H1 (cell line): ENCODE measurements at regions not wholly inside any gene's neighbourhood (a gene's known extent, or its start where the extent isn't known, plus 50 kb on each side); places are given as distances from the start of the nearest gene placed in this dataset.

ENCODE experiments used
- CTCF ChIA-PET: fragments of 300-600 bp; sonication (Branson Sonifier 250); formaldehyde crosslinking; loops from one replicate; lab custom pipeline; 2021; ENCODE audit not compliant: partially characterized antibody; lab: Charles Lee
- POLR2A ChIA-PET: fragments of 300-600 bp; sonication (Branson Sonifier 250); formaldehyde crosslinking; loops from one replicate; lab custom pipeline; 2021; ENCODE audit warnings: inconsistent platforms; ENCODE audit not compliant: partially characterized antibody; lab: Charles Lee
- DNase-seq, 2 experiments: peaks; one replicate each; pipeline versions ENCODE4 v3.0.0 to v3.0.0-alpha.2; 2010 to 2022; ENCODE audit warnings: low spot score in 2 of 2, low read depth in 1 of 2, mixed read lengths in 1 of 2
- FAIRE-seq: peaks from 2 replicates; lab custom pipeline; 2011; peaks lifted over from hg19 to GRCh38; lab: Jason Lieb, UNC
- H2AFZ ChIP-seq: 2 replicates; pipeline ENCODE4 v1.8.1; 2012; ENCODE audit warnings: low read length, inconsistent platforms
- H2AK5ac ChIP-seq: 2 replicates; pipeline ENCODE4 v1.6.1; 2013; ENCODE audit warnings: low read depth, low read length
- H2BK120ac ChIP-seq: replicated peaks from 2 replicates; pipeline ENCODE3; 2013; ENCODE audit warnings: low read depth, low read length, inconsistent platforms
- H2BK12ac ChIP-seq: 2 replicates; pipeline ENCODE4 v1.6.1; 2013; ENCODE audit warnings: low read depth, low read length
- H2BK15ac ChIP-seq: 2 replicates; pipeline ENCODE4 v1.6.1; 2013; ENCODE audit warnings: low read length
- H2BK20ac ChIP-seq: 2 replicates; pipeline ENCODE4 v1.6.1; 2013; ENCODE audit warnings: low read length
- H2BK5ac ChIP-seq: 2 replicates; pipeline ENCODE4 v1.6.1; 2013; ENCODE audit warnings: low read depth, low read length
- H3K14ac ChIP-seq: 2 replicates; pipeline ENCODE4 v1.6.1; 2013; ENCODE audit warnings: inconsistent platforms; ENCODE audit not compliant: insufficient read length
- H3K18ac ChIP-seq: 2 replicates; pipeline ENCODE4 v1.6.1; 2013; ENCODE audit warnings: low read length; ENCODE audit errors: extremely low read depth
- H3K23ac ChIP-seq: 2 replicates; pipeline ENCODE4 v1.6.1; 2013; ENCODE audit warnings: inconsistent platforms; ENCODE audit not compliant: insufficient read length
- H3K23me2 ChIP-seq: 2 replicates; pipeline ENCODE4 v1.6.1; 2013; ENCODE audit warnings: low read depth, low read length
- H3K27ac ChIP-seq: 2 replicates; pipeline ENCODE4 v1.6.1; 2011; ENCODE audit warnings: low read depth, low read length, inconsistent platforms
- H3K27me3 ChIP-seq, 4 experiments: replicated peaks in 1 of 4; 1 replicate in 1 of 4; 2 replicates in 3 of 4; pipeline versions ENCODE4 v1.6.1 to v1.8.1; 2011 to 2013; ENCODE audit warnings: low read length in 3 of 4, mild to moderate bottlenecking in 3 of 4, inconsistent platforms in 2 of 4, mixed read lengths in 2 of 4, moderate library complexity in 1 of 4; ENCODE audit not compliant: control insufficient read depth in 3 of 4, insufficient read depth in 3 of 4; ENCODE audit errors: extremely low read depth in 1 of 4
- H3K36me3 ChIP-seq, 4 experiments: 2 replicates each; pipeline versions ENCODE4 v1.6.1 to v1.8.1; 2011 to 2013; ENCODE audit warnings: mild to moderate bottlenecking in 4 of 4, low read length in 3 of 4, moderate library complexity in 2 of 4, control low read depth in 1 of 4, inconsistent platforms in 1 of 4; ENCODE audit not compliant: insufficient read depth in 4 of 4, control insufficient read depth in 2 of 4
- H3K4ac ChIP-seq: replicated peaks from 2 replicates; pipeline ENCODE3; 2013; ENCODE audit warnings: low read length, low read depth, mixed read lengths, inconsistent platforms; ENCODE audit not compliant: insufficient read length
- H3K4me1 ChIP-seq, 4 experiments: replicated peaks in 1 of 4; 1 replicate in 1 of 4; 2 replicates in 3 of 4; pipeline versions ENCODE4 v1.6.1 to v1.8.1; 2011 to 2013; ENCODE audit warnings: low read length in 3 of 4, inconsistent platforms in 2 of 4, mixed read lengths in 1 of 4; ENCODE audit not compliant: insufficient read depth in 4 of 4, control insufficient read depth in 3 of 4
- H3K4me2 ChIP-seq, 2 experiments: 2 replicates each; pipeline versions ENCODE4 v1.6.1 to v1.8.1; 2011 to 2013; ENCODE audit warnings: low read depth in 2 of 2, low read length in 2 of 2, control low read depth in 1 of 2, inconsistent platforms in 1 of 2, mild to moderate bottlenecking in 1 of 2; ENCODE audit not compliant: insufficient read depth in 1 of 2
- H3K4me3 ChIP-seq, 4 experiments: fragments of 200-600, 300-600 bp in 1 of 4; sonication (generic), shearing (Covaris generic), sonication (Bioruptor Twin) in 1 of 4; 2 replicates each; pipeline versions ENCODE4 v1.5.1 to v1.8.1; 2011 to 2016; ENCODE audit warnings: low read length in 4 of 4, low read depth in 3 of 4, control low read depth in 2 of 4, inconsistent platforms in 2 of 4, mild to moderate bottlenecking in 2 of 4, mixed read lengths in 1 of 4, moderate library complexity in 1 of 4; ENCODE audit not compliant: insufficient read depth in 2 of 4; ENCODE audit errors: extremely low read depth in 1 of 4
- H3K56ac ChIP-seq: replicated peaks from 2 replicates; pipeline ENCODE3; 2013; ENCODE audit warnings: low read depth, mild to moderate bottlenecking, mixed read lengths, low read length, inconsistent platforms; ENCODE audit not compliant: insufficient read length
- H3K79me1 ChIP-seq: 2 replicates; pipeline ENCODE4 v1.6.1; 2013; ENCODE audit warnings: low read depth, low read length, control low read depth
- H3K79me2 ChIP-seq, 2 experiments: 2 replicates each; pipeline versions ENCODE4 v1.6.1 to v1.8.1; 2012 to 2013; ENCODE audit warnings: low read length in 2 of 2, mild to moderate bottlenecking in 2 of 2, inconsistent platforms in 1 of 2; ENCODE audit not compliant: insufficient read depth in 2 of 2, control insufficient read depth in 1 of 2
- H3K9ac ChIP-seq, 4 experiments: replicated peaks in 1 of 4; 1 replicate in 1 of 4; 2 replicates in 3 of 4; pipeline versions ENCODE4 v1.6.1 to v1.8.1; 2011 to 2013; ENCODE audit warnings: low read depth in 3 of 4, low read length in 3 of 4, control low read depth in 2 of 4, mild to moderate bottlenecking in 2 of 4, moderate library complexity in 2 of 4, inconsistent platforms in 1 of 4; ENCODE audit errors: extremely low read depth in 1 of 4
- H3K9me3 ChIP-seq, 2 experiments: 2 replicates each; pipeline versions ENCODE4 v1.6.1 to v1.8.1; 2012 to 2013; ENCODE audit warnings: mild to moderate bottlenecking in 2 of 2, moderate library complexity in 2 of 2, control low read depth in 1 of 2, inconsistent platforms in 1 of 2, low read depth in 1 of 2, low read length in 1 of 2, mixed read lengths in 1 of 2; ENCODE audit not compliant: insufficient read depth in 2 of 2
- H4K20me1 ChIP-seq, 2 experiments: replicated peaks in 1 of 2; 2 replicates each; pipeline versions ENCODE3 to v1.8.1; 2011 to 2013; ENCODE audit warnings: inconsistent platforms in 2 of 2, low read length in 2 of 2, mild to moderate bottlenecking in 1 of 2; ENCODE audit not compliant: insufficient read depth in 2 of 2, control insufficient read depth in 1 of 2
- H4K5ac ChIP-seq: 2 replicates; pipeline ENCODE4 v1.6.1; 2013; ENCODE audit warnings: low read length, low read depth, mixed read lengths, inconsistent platforms; ENCODE audit not compliant: insufficient read length
- H4K8ac ChIP-seq: 2 replicates; pipeline ENCODE4 v1.8.0; 2013; ENCODE audit warnings: mild to moderate bottlenecking, moderate library complexity, low read length, inconsistent platforms; ENCODE audit not compliant: insufficient read depth; ENCODE audit errors: extremely low read depth
- H4K91ac ChIP-seq: replicated peaks from 2 replicates; pipeline ENCODE3; 2013; ENCODE audit warnings: low read length, mixed read lengths, inconsistent platforms; ENCODE audit not compliant: insufficient read length
- BACH1 ChIP-seq: IDR thresholded peaks from 2 replicates; pipeline ENCODE4 v1.6.1; 2012; ENCODE audit warnings: low read length, improper control_type of control experiment
- BRCA1 ChIP-seq: IDR thresholded peaks from 2 replicates; pipeline ENCODE4 v1.6.1; 2012; ENCODE audit warnings: low read depth, low read length, improper control_type of control experiment
- CHD1 ChIP-seq: IDR thresholded peaks from 2 replicates; pipeline ENCODE4 v1.6.1; 2012; ENCODE audit warnings: low read depth, low read length, improper control_type of control experiment
- FOSL1 ChIP-seq: IDR thresholded peaks from 2 replicates; pipeline ENCODE4 v1.6.1; 2011; ENCODE audit warnings: mild to moderate bottlenecking, low read depth, low read length, moderate library complexity; ENCODE audit not compliant: insufficient read depth
- GABPA ChIP-seq: IDR thresholded peaks from 2 replicates; pipeline ENCODE4 v1.6.1; 2011; ENCODE audit warnings: mild to moderate bottlenecking, low read length, moderate library complexity, borderline replicate concordance; ENCODE audit not compliant: insufficient read depth
- JUND ChIP-seq: IDR thresholded peaks from 2 replicates; pipeline ENCODE4 v1.6.1; 2011; ENCODE audit warnings: mild to moderate bottlenecking, improper control_type of control experiment, low read length
- PHF8 ChIP-seq: fragments of 200-600 bp; sonication (generic); conservative IDR thresholded peaks from 2 replicates; pipeline ENCODE4 v1.7.1; 2012; ENCODE audit warnings: low read depth, mild to moderate bottlenecking, inconsistent platforms, low read length, moderate library complexity
- POU5F1 ChIP-seq: IDR thresholded peaks from 2 replicates; pipeline ENCODE4 v1.6.1; 2011; ENCODE audit warnings: low read depth, mild to moderate bottlenecking, low read length, moderate library complexity
- RFX5 ChIP-seq: IDR thresholded peaks from 2 replicates; pipeline ENCODE4 v1.6.1; 2011; ENCODE audit warnings: low read depth, low read length, improper control_type of control experiment, borderline replicate concordance
- RNF2 ChIP-seq: fragments of 200-900, 300-1000 bp; sonication (generic); IDR thresholded peaks from 2 replicates; pipeline ENCODE4 v1.7.1; 2016; ENCODE audit warnings: borderline replicate concordance, low read depth, mild to moderate bottlenecking, antibody characterized with exemption, low read length; ENCODE audit not compliant: poor library complexity, severe bottlenecking; ENCODE audit errors: missing control alignments
- RXRA ChIP-seq: IDR thresholded peaks from 2 replicates; pipeline ENCODE4 v1.6.1; 2011; ENCODE audit warnings: low read depth, mild to moderate bottlenecking, low read length, moderate library complexity; ENCODE audit not compliant: insufficient read depth
- SIN3A ChIP-seq, 2 experiments: IDR thresholded peaks in 1 of 2; conservative IDR thresholded peaks in 1 of 2; 2 replicates each; pipeline ENCODE4 v1.6.1; 2011 to 2012; ENCODE audit warnings: low read length in 2 of 2, improper control_type of control experiment in 1 of 2, low read depth in 1 of 2, mild to moderate bottlenecking in 1 of 2
- SP1 ChIP-seq: IDR thresholded peaks from 2 replicates; pipeline ENCODE4 v1.6.1; 2011; ENCODE audit warnings: low read depth, low read length
- TEAD4 ChIP-seq: IDR thresholded peaks from 2 replicates; pipeline ENCODE4 v1.6.1; 2012; ENCODE audit warnings: low read depth, low read length, inconsistent platforms, mixed read lengths
- WGBS, 2 experiments: shearing (Covaris generic) in 1 of 2; methylation state at CpG; one replicate each; pipeline versions ENCODE4 v1.1.6 to v1.1.7; 2013 to 2015; ENCODE audit warnings: low lambda C conversion rate in 2 of 2, mixed read lengths in 2 of 2, inconsistent platforms in 1 of 2, low coverage in 1 of 2, missing lambda C conversion rate in 1 of 2; ENCODE audit not compliant: insufficient replicate concordance in 2 of 2, insufficient coverage in 1 of 2, insufficient read length in 1 of 2; ENCODE audit errors: extremely low coverage in 1 of 2, missing lambda C conversion rate in 1 of 2; 5-methylcytosine and 5-hydroxymethylcytosine counted together
- TF ChIP-seq, protein P1 (sequence below): IDR thresholded peaks from 2 replicates; pipeline ENCODE4 v1.6.1; 2012; ENCODE audit warnings: inconsistent platforms

DNA sequence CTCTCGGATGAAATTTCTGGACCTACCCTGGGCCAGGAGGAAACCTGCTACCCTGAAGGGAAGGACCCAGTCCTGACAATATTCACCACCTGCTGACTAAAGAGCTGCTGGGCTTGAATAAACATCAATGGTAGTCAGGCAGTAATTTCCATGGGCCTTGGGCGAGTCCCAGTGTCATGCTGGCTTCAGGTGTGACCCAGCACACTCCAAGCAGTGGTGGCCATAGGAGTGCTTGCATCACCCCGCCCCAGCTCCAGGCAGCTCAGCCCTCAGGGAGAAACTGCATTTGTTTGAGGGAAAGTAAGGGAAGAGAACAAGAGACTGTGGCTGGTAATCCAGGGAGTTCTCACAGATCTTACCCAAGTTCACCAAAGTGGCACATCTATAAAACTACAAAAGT lies 261.8 kb upstream of the DCBLD2 start:
- ChIA-PET CTCF (interaction anchor here (1.4 to 2.9 kb wide), 2 partner anchors 8 to 10 kb away, joined by 5 to 10 read pairs; no protein-coding TSS in a partner anchor), POLR2A (no interaction called here)
- Histone ChIP-seq H2BK20ac (no peak overlapping the region), H4K5ac (no peak overlapping the region), H4K20me1 (no peaks in the 10 kb centered on the region), H3K27me3 (no peaks in the 10 kb centered on the region), H2AK5ac (no peak overlapping the region), H3K18ac (no peak overlapping the region), H3K79me1 (no peaks in the 10 kb centered on the region), H3K4ac (no peak overlapping the region), H3K4me3 (no peak overlapping the region), H3K23ac (no peak overlapping the region), H2BK12ac (no peak overlapping the region), H3K36me3 (peaks cover 0 to 3% (median 0%) of the 10 kb centered on the region in 4 experiments; a peak in 1 of 8 replicates), H4K91ac (no peak overlapping the region), H3K56ac (no peak overlapping the region), H4K8ac (no peak overlapping the region), H3K4me1 (no peaks in the 10 kb centered on the region), H2BK120ac (no peak overlapping the region), H3K9ac (no peak overlapping the region), H3K9me3 (peaks cover 11 to 16% of the 10 kb centered on the region in 2 experiments), H3K79me2 (no peaks in the 10 kb centered on the region), H3K4me2 (no peak overlapping the region), H2AFZ (no peak overlapping the region), H3K27ac (no peak overlapping the region), H3K14ac (no peak overlapping the region), H3K23me2 (no peaks in the 10 kb centered on the region), H2BK15ac (no peak overlapping the region), H2BK5ac (no peak overlapping the region)
- FAIRE-seq (no peak), DNase-seq (no peak)
- WGBS, 2 experiments, result 88% methylated on average over 3 of the region's 3 CpGs; no CpG with 5 or more reads in 1 of the 2 experiments
- TF ChIP-seq JUND (no peak), RNF2 (no peak), PHF8 (no peak), POU5F1 (no peak), SIN3A (conservative IDR thresholded peaks at IDR 0.05 in 1 of 2, IDR thresholded peaks at IDR 0.05 in 1 of 2; ENCODE audit: low read depth in 1 of 2, low read length in 2 of 2) (no peak), BACH1 (no peak), RXRA (no peak), SP1 (no peak), GABPA (no peak), TEAD4 (no peak), FOSL1 (no peak), BRCA1 (no peak), CHD1 (no peak), RFX5 (no peak)
- TF ChIP-seq, protein P1, sequence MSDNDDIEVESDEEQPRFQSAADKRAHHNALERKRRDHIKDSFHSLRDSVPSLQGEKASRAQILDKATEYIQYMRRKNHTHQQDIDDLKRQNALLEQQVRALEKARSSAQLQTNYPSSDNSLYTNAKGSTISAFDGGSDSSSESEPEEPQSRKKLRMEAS, result no peak
